ENCODE measurements at regions not wholly inside any gene's neighbourhood (a gene's known extent, or its start where the extent isn't known, plus 50 kb on each side); places are given as distances from the start of the nearest gene placed in this dataset.

GRCh38 chr10:105844676-105845570, 1203.8 kb downstream of the SORCS3 start:
- no peak for DNase-seq

- DNase-seq = no peak
These were observed 1203.2 kb downstream of the SORCS3 start for GRCh38 chr10:105844241-105844640.

- no peak for DNase-seq
These were observed 1202.7 kb downstream of the SORCS3 start for GRCh38 chr10:105843786-105844185.

GRCh38 chr10:105840288-105840770, 1199.2 kb downstream of the SORCS3 start:
- no peak for DNase-seq

GRCh38 chr10:105838392-105838791, 1197.3 kb downstream of the SORCS3 start:
- no peak for DNase-seq

GRCh38 chr10:105837951-105838350, 1196.9 kb downstream of the SORCS3 start:
- DNase-seq = peak; percentile 9

GRCh38 chr10:105834261-105835059, 1193.4 kb downstream of the SORCS3 start:
- DNase-seq = no peak

GRCh38 chr10:105827133-105827532, 1186.0 kb downstream of the SORCS3 start:
- DNase-seq = no peak

- no peak for DNase-seq
These were observed 1167.0 kb downstream of the SORCS3 start for GRCh38 chr10:105807935-105808587.

GRCh38 chr10:105803206-105803605, 1162.1 kb downstream of the SORCS3 start:
- DNase-seq = no peak

GRCh38 chr10:105800641-105801040, 1159.6 kb downstream of the SORCS3 start:
- no peak for DNase-seq

- no peak for DNase-seq
These were observed 1157.3 kb downstream of the SORCS3 start for GRCh38 chr10:105798328-105798889.

- no peak for DNase-seq
These were observed 1156.3 kb downstream of the SORCS3 start for GRCh38 chr10:105797234-105797890.

- DNase-seq = no peak
These were observed 1152.0 kb downstream of the SORCS3 start for GRCh38 chr10:105793071-105793470.

- no peak for DNase-seq
These were observed 1144.6 kb downstream of the SORCS3 start for GRCh38 chr10:105785721-105786120.

- no peak for DNase-seq
These were observed 1142.9 kb downstream of the SORCS3 start for GRCh38 chr10:105783936-105784483.

GRCh38 chr10:105774881-105775280, 1133.8 kb downstream of the SORCS3 start:
- no peak for DNase-seq

GRCh38 chr10:105774351-105774750, 1133.3 kb downstream of the SORCS3 start:
- no peak for DNase-seq

- no peak for DNase-seq
These were observed 1129.6 kb downstream of the SORCS3 start for GRCh38 chr10:105770524-105771212.

- no peak for DNase-seq
These were observed 1128.4 kb downstream of the SORCS3 start for GRCh38 chr10:105769248-105770184.

Data from GDM1 (cell line).